Gastroesophageal sphincter (tissue), 4 donors: ENCODE measurements at regions not wholly inside any gene's neighbourhood (a gene's known extent, or its start where the extent isn't known, plus 50 kb on each side); places are given as distances from the start of the nearest gene placed in this dataset.

Experiments used
- ATAC-seq: fragments of 150-250 bp; one replicate; pipeline ENCODE4 v1.9.1; 2016; ENCODE audit warnings: mild to moderate bottlenecking, moderate library complexity
- H3K27ac ChIP-seq, 4 donors: fragments of 200-600 bp; sonication (generic) in 3 of 4; 1 replicate in 3 of 4; 2 replicates in 1 of 4; pipeline ENCODE4 v1.5.1; 2016 to 2019
- H3K27me3 ChIP-seq: fragments of 200-600 bp; sonication (generic); one replicate; pipeline ENCODE4 v1.5.1; 2019
- H3K36me3 ChIP-seq, 2 donors: fragments of 200-600 bp; sonication (generic); one replicate each; pipeline ENCODE4 v1.5.1; 2019; ENCODE audit warnings: control low read depth in 1 of 2
- H3K4me1 ChIP-seq, 3 donors: fragments of 200-600 bp; sonication (generic); 1 replicate in 2 of 3; 2 replicates in 1 of 3; pipeline ENCODE4 v1.5.1; 2016 to 2019; ENCODE audit warnings: control low read depth in 2 of 3
- H3K4me3 ChIP-seq, 2 donors: fragments of 200-600 bp; sonication (generic); one replicate each; pipeline ENCODE4 v1.5.1; 2019; ENCODE audit warnings: mild to moderate bottlenecking in 1 of 2, moderate library complexity in 1 of 2
- H3K9me3 ChIP-seq, 3 donors: fragments of 200-600 bp; sonication (generic); one replicate each; pipeline ENCODE4 v1.5.1; 2017 to 2019; ENCODE audit warnings: control low read depth in 2 of 3
- CTCF ChIP-seq, 4 experiments: fragments of 200-600 bp in 2 of 4; fragments of 450-650 bp in 2 of 4; sonication (generic) in 1 of 4; IDR thresholded peaks; one replicate each; pipeline ENCODE4 v1.5.1; 2017 to 2019; ENCODE audit warnings: antibody characterized with exemption in 4 of 4, mild to moderate bottlenecking in 2 of 4, moderate library complexity in 2 of 4
- EP300 ChIP-seq: sonication (generic); formaldehyde crosslinking; IDR thresholded peaks from one replicate; pipeline ENCODE4 v1.6.1; 2017; ENCODE audit warnings: antibody characterized with exemption, mild to moderate bottlenecking
- POLR2A ChIP-seq, 2 donors: fragments of 450-650 bp; IDR thresholded peaks; one replicate each; pipeline ENCODE4 v1.6.1; 2017; ENCODE audit warnings: antibody characterized with exemption in 2 of 2, mild to moderate bottlenecking in 2 of 2, moderate library complexity in 1 of 2
- POLR2AphosphoS5 ChIP-seq: sonication (generic); formaldehyde crosslinking; IDR thresholded peaks from one replicate; pipeline ENCODE4 v1.6.1; 2017; ENCODE audit warnings: antibody characterized with exemption
- WGBS, 2 donors: methylation state at CpG; one replicate each; pipeline ENCODE4 v1.1.5; 2018; ENCODE audit warnings: low coverage in 1 of 2; 5-methylcytosine and 5-hydroxymethylcytosine counted together

GRCh38 chr13:56850852-56851251, 289.9 kb upstream of the PRR20A start:
- TF ChIP-seq CTCF (IDR thresholded peaks at IDR 0.05), result no peak
- TF ChIP-seq POLR2AphosphoS5, result no peak
- no peak for TF ChIP-seq EP300
- TF ChIP-seq POLR2A (IDR thresholded peaks at IDR 0.05), result no peak
- Histone ChIP-seq H3K9me3 (no peaks in the 10 kb centered on the region), H3K27ac (no peak overlapping the region), H3K27me3 (no peaks in the 10 kb centered on the region), H3K36me3 (no peaks in the 10 kb centered on the region), H3K4me1 (no peaks in the 10 kb centered on the region), H3K4me3 (no peak overlapping the region)
- WGBS, 2 donors, result 83 to 84% methylated on average over 2 of the region's 2 CpGs
- ATAC-seq, result no peak

GRCh38 chr13:56861476-56861875, 279.2 kb upstream of the PRR20A start:
- Histone ChIP-seq H3K9me3 (no peaks in the 10 kb centered on the region), H3K4me1 (no peaks in the 10 kb centered on the region), H3K36me3 (no peaks in the 10 kb centered on the region), H3K4me3 (no peak overlapping the region), H3K27me3 (no peaks in the 10 kb centered on the region), H3K27ac (no peak overlapping the region)
- no peak for TF ChIP-seq POLR2AphosphoS5
- TF ChIP-seq POLR2A (IDR thresholded peaks at IDR 0.05), result no peak
- TF ChIP-seq CTCF (IDR thresholded peaks at IDR 0.05), result no peak
- no peak for TF ChIP-seq EP300
- WGBS, 2 donors, result 59 to 68% methylated on average over 2 of the region's 2 CpGs
- no peak for ATAC-seq

- Histone ChIP-seq H3K4me1 (no peaks in the 10 kb centered on the region), H3K4me3 (no peak overlapping the region), H3K27me3 (no peaks in the 10 kb centered on the region), H3K36me3 (no peaks in the 10 kb centered on the region), H3K27ac (no peak overlapping the region), H3K9me3 (no peaks in the 10 kb centered on the region)
- WGBS, 2 donors, result 15 to 20% methylated on average over 2 of the region's 2 CpGs
- no peak for ATAC-seq
- TF ChIP-seq CTCF (IDR thresholded peaks at IDR 0.05), result no peak
- no peak for TF ChIP-seq POLR2AphosphoS5
- no peak for TF ChIP-seq EP300
- TF ChIP-seq POLR2A (IDR thresholded peaks at IDR 0.05), result no peak
Observed at GRCh38 chr13:56864451-56864850, 276.3 kb upstream of the PRR20A start.

- TF ChIP-seq POLR2AphosphoS5 (no peak), EP300 (no peak), POLR2A (IDR thresholded peaks at IDR 0.05) (no peak), CTCF (IDR thresholded peaks at IDR 0.05) (no peak)
- no peak overlapping the region for H3K27ac ChIP-seq
- H3K9me3 ChIP-seq, result no peaks in the 10 kb centered on the region
- 21 to 35% methylated on average over 1 of the region's 1 CpG for WGBS, 2 donors
- H3K4me3 ChIP-seq, result no peak overlapping the region
- no peaks in the 10 kb centered on the region for H3K27me3 ChIP-seq
- H3K36me3 ChIP-seq, result no peaks in the 10 kb centered on the region
- no peak for ATAC-seq
- H3K4me1 ChIP-seq, result no peaks in the 10 kb centered on the region
Observed at GRCh38 chr13:56865416-56865815, 275.3 kb upstream of the PRR20A start.

GRCh38 chr13:56869671-56870070, 271.0 kb upstream of the PRR20A start:
- WGBS, 2 donors, result 85 to 88% methylated on average over 1 to 2 of the region's 4 CpGs
- no peak overlapping the region for H3K4me3 ChIP-seq
- no peak overlapping the region for H3K27ac ChIP-seq
- no peaks in the 10 kb centered on the region for H3K4me1 ChIP-seq
- TF ChIP-seq POLR2A (IDR thresholded peaks at IDR 0.05) (no peak), CTCF (IDR thresholded peaks at IDR 0.05) (no peak), EP300 (no peak), POLR2AphosphoS5 (no peak)
- H3K36me3 ChIP-seq, result no peaks in the 10 kb centered on the region
- H3K9me3 ChIP-seq, result no peaks in the 10 kb centered on the region
- H3K27me3 ChIP-seq, result no peaks in the 10 kb centered on the region
- ATAC-seq, result no peak
